Activated T-cell treated with anti-CD3 and anti-CD28 coated beads for 48 hours (primary cell): ENCODE measurements at regions not wholly inside any gene's neighbourhood (a gene's known extent, or its start where the extent isn't known, plus 50 kb on each side); places are given as distances from the start of the nearest gene placed in this dataset.
"Not testable (repeated sequence)": the region's sequence is repeated elsewhere in the genome, so short reads cannot be mapped to it uniquely, and the experiment has no call there.

ENCODE experiments used
- DNase-seq: peaks from one replicate; pipeline ENCODE4 v3.0.0-alpha.2; 2020; ENCODE audit warnings: low read depth

- DNase-seq, result no peak
Measured at GRCh38 chr3:35401671-35402070, 237.7 kb upstream of the ARPP21 start.

GRCh38 chr3:35404571-35404970 lies 234.8 kb upstream of the ARPP21 start:
- no peak for DNase-seq

GRCh38 chr3:35408882-35409281 lies 230.4 kb upstream of the ARPP21 start:
- DNase-seq, result no peak

GRCh38 chr3:35409991-35410390 lies 229.3 kb upstream of the ARPP21 start:
- DNase-seq, result no peak

GRCh38 chr3:35413483-35413882 lies 225.8 kb upstream of the ARPP21 start:
- DNase-seq, result no peak

GRCh38 chr3:35417080-35417479 lies 222.2 kb upstream of the ARPP21 start:
- no peak for DNase-seq

- DNase-seq, result no peak
Measured at GRCh38 chr3:35422101-35422500, 217.2 kb upstream of the ARPP21 start.

GRCh38 chr3:35422836-35423601 lies 216.3 kb upstream of the ARPP21 start:
- no peak for DNase-seq

GRCh38 chr3:35426366-35426958 lies 212.9 kb upstream of the ARPP21 start:
- DNase-seq, result no peak

- no peak for DNase-seq
Measured at GRCh38 chr3:35437381-35437780, 201.9 kb upstream of the ARPP21 start.

- no peak for DNase-seq
Measured at GRCh38 chr3:35438101-35438500, 201.2 kb upstream of the ARPP21 start.

- DNase-seq, result no peak
Measured at GRCh38 chr3:35439663-35440062, 199.7 kb upstream of the ARPP21 start.

GRCh38 chr3:35440826-35441225 lies 198.5 kb upstream of the ARPP21 start:
- no peak for DNase-seq

GRCh38 chr3:35446896-35447295 lies 192.4 kb upstream of the ARPP21 start:
- no peak for DNase-seq

GRCh38 chr3:35448121-35448520 lies 191.2 kb upstream of the ARPP21 start:
- no peak for DNase-seq

- DNase-seq, result no peak
Measured at GRCh38 chr3:35448681-35449080, 190.6 kb upstream of the ARPP21 start.

- DNase-seq, result not testable (repeated sequence)
Measured at GRCh38 chr3:35454819-35455218, 184.5 kb upstream of the ARPP21 start.

GRCh38 chr3:35473956-35474355 lies 165.4 kb upstream of the ARPP21 start:
- no peak for DNase-seq

GRCh38 chr3:35482566-35482965 lies 156.8 kb upstream of the ARPP21 start:
- not testable (repeated sequence) for DNase-seq

GRCh38 chr3:35483131-35483530 lies 156.2 kb upstream of the ARPP21 start:
- no peak for DNase-seq

- DNase-seq, result no peak
Measured at GRCh38 chr3:35484929-35485530, 154.3 kb upstream of the ARPP21 start.

- DNase-seq, result no peak
Measured at GRCh38 chr3:35486295-35486694, 153.0 kb upstream of the ARPP21 start.

GRCh38 chr3:35487376-35487775 lies 151.9 kb upstream of the ARPP21 start:
- DNase-seq, result no peak
